ENCODE measurements at regions not wholly inside any gene's neighbourhood (a gene's known extent, or its start where the extent isn't known, plus 50 kb on each side); places are given as distances from the start of the nearest gene placed in this dataset.
A peak's percentile ranks its signal among the peaks of the same experiment; 100 is the strongest.

GRCh38 chr2:898319-898718, 52.3 kb upstream of the SNTG2 start:
- peak in 1 of 2 experiments; percentile 24 for DNase-seq

GRCh38 chr2:897091-897490, 53.6 kb upstream of the SNTG2 start:
- DNase-seq: no peak

GRCh38 chr2:893311-893710, 57.3 kb upstream of the SNTG2 start:
- peak; percentile 11 to 56 for DNase-seq

- DNase-seq: no peak
Observed at GRCh38 chr2:892892-893291, 57.8 kb upstream of the SNTG2 start.

GRCh38 chr2:892401-892800, 58.2 kb upstream of the SNTG2 start:
- DNase-seq: no peak

- DNase-seq: no peak
Observed at GRCh38 chr2:891734-892133, 58.9 kb upstream of the SNTG2 start.

- DNase-seq: no peak
Observed at GRCh38 chr2:890791-891190, 59.9 kb upstream of the SNTG2 start.

GRCh38 chr2:890214-890613, 60.4 kb upstream of the SNTG2 start:
- no peak for DNase-seq

- DNase-seq: no peak
Observed at GRCh38 chr2:888906-889566, 61.6 kb upstream of the SNTG2 start.

- no peak for DNase-seq
Observed at GRCh38 chr2:888211-888801, 62.3 kb upstream of the SNTG2 start.

- no peak for DNase-seq
Observed at GRCh38 chr2:887639-888038, 63.0 kb upstream of the SNTG2 start.

- DNase-seq: no peak
Observed at GRCh38 chr2:886072-887022, 64.3 kb upstream of the SNTG2 start.

GRCh38 chr2:885230-886071, 65.2 kb upstream of the SNTG2 start:
- no peak for DNase-seq

GRCh38 chr2:883803-884748, 66.6 kb upstream of the SNTG2 start:
- no peak for DNase-seq

GRCh38 chr2:883260-883802, 67.3 kb upstream of the SNTG2 start:
- DNase-seq: no peak

- no peak for DNase-seq
Observed at GRCh38 chr2:881204-881918, 69.3 kb upstream of the SNTG2 start.

- DNase-seq: no peak
Observed at GRCh38 chr2:880201-880970, 70.3 kb upstream of the SNTG2 start.

GRCh38 chr2:879540-879939, 71.1 kb upstream of the SNTG2 start:
- no peak for DNase-seq

- no peak for DNase-seq
Observed at GRCh38 chr2:878245-878930, 72.3 kb upstream of the SNTG2 start.
